Prostate gland (tissue), 2 donors: ENCODE measurements at regions not wholly inside any gene's neighbourhood (a gene's known extent, or its start where the extent isn't known, plus 50 kb on each side); places are given as distances from the start of the nearest gene placed in this dataset.

Experiments used
- POLR2AphosphoS5 ChIP-seq: sonication (generic); formaldehyde crosslinking; IDR thresholded peaks from one replicate; pipeline ENCODE4 v1.6.1; 2017; ENCODE audit warnings: antibody characterized with exemption
- TF ChIP-seq, protein P1 (sequence below), 4 experiments: fragments of 200-600 bp in 2 of 4; fragments of 450-650 bp in 2 of 4; sonication (generic) in 2 of 4; IDR thresholded peaks; 1 replicate in 3 of 4; 2 replicates in 1 of 4; pipeline ENCODE4 v1.5.1; 2016 to 2019; ENCODE audit warnings: antibody characterized with exemption in 4 of 4, mild to moderate bottlenecking in 2 of 4, moderate library complexity in 2 of 4

DNA sequence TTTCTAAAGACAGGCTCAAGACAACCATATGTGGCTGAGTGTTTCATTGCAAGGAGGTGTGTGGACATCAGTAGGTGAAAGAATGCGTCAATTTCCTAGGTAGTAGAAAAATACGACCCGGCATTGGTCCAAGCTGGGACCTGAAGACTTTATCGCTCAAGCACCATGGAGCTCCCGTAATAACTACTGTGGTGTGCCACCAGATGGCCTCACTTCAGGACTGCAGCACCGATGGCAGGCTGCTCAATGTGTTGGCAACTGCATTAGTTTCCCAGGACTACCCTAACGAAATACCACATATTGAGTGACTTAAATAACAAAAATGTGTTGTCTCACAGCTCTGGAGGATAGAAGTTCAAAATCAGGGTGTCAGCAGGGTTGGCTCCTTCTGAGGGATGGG, 72.4 kb upstream of the FAT3 start:
- TF ChIP-seq, protein P1, sequence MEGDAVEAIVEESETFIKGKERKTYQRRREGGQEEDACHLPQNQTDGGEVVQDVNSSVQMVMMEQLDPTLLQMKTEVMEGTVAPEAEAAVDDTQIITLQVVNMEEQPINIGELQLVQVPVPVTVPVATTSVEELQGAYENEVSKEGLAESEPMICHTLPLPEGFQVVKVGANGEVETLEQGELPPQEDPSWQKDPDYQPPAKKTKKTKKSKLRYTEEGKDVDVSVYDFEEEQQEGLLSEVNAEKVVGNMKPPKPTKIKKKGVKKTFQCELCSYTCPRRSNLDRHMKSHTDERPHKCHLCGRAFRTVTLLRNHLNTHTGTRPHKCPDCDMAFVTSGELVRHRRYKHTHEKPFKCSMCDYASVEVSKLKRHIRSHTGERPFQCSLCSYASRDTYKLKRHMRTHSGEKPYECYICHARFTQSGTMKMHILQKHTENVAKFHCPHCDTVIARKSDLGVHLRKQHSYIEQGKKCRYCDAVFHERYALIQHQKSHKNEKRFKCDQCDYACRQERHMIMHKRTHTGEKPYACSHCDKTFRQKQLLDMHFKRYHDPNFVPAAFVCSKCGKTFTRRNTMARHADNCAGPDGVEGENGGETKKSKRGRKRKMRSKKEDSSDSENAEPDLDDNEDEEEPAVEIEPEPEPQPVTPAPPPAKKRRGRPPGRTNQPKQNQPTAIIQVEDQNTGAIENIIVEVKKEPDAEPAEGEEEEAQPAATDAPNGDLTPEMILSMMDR (IDR thresholded peaks at IDR 0.05): no peak
- no peak for TF ChIP-seq POLR2AphosphoS5
